Natural killer cell (primary cell): ENCODE measurements at regions not wholly inside any gene's neighbourhood (a gene's known extent, or its start where the extent isn't known, plus 50 kb on each side); places are given as distances from the start of the nearest gene placed in this dataset.

Experiments used
- ATAC-seq, 3 donors: fragments of 150-1000 bp in 2 of 3; fragments of 200-7000 bp in 1 of 3; cut with Tn5 transposase; 1 replicate in 1 of 3; 2 replicates in 2 of 3; pipeline ENCODE4 v1.10.0; 2021; ENCODE audit warnings: mild to moderate bottlenecking in 2 of 3, moderate library complexity in 2 of 3
- DNase-seq, 2 donors: peaks; one replicate each; pipeline versions ENCODE4 v3.0.0 to v3.0.0-alpha.2; 2013 to 2021; ENCODE audit warnings: mixed read lengths in 1 of 2
- H3K27ac ChIP-seq: one replicate; pipeline ENCODE4 v1.5.1; 2013; ENCODE audit warnings: mild to moderate bottlenecking, low read length
- H3K27me3 ChIP-seq: one replicate; pipeline ENCODE4 v1.6.1; 2013; ENCODE audit warnings: low read length; ENCODE audit not compliant: control insufficient read depth, insufficient read depth
- H3K36me3 ChIP-seq: one replicate; pipeline ENCODE4 v1.6.1; 2013; ENCODE audit warnings: low read length; ENCODE audit not compliant: control insufficient read depth, insufficient read depth
- H3K4me1 ChIP-seq: one replicate; pipeline ENCODE4 v1.6.1; 2013; ENCODE audit warnings: low read length; ENCODE audit not compliant: control insufficient read depth, insufficient read depth
- H3K4me3 ChIP-seq: one replicate; pipeline ENCODE4 v1.5.1; 2013; ENCODE audit warnings: low read length
- H3K9me3 ChIP-seq: one replicate; pipeline ENCODE4 v1.6.1; 2013; ENCODE audit warnings: low read length; ENCODE audit not compliant: control insufficient read depth, insufficient read depth
- H3K27ac Mint-ChIP-seq, 2 donors: one replicate each; pipeline ENCODE4 v1.8.0; 2022; ENCODE audit warnings: mild to moderate bottlenecking in 2 of 2, mixed read lengths in 2 of 2, moderate library complexity in 1 of 2
- H3K27me3 Mint-ChIP-seq, 2 donors: one replicate each; pipeline ENCODE4 v1.8.0; 2022; ENCODE audit warnings: low read depth in 2 of 2, mixed read lengths in 2 of 2
- H3K36me3 Mint-ChIP-seq: one replicate; pipeline ENCODE4 v1.8.0; 2022; ENCODE audit warnings: mixed read lengths
- H3K4me1 Mint-ChIP-seq, 2 donors: one replicate each; pipeline ENCODE4 v1.8.0; 2022; ENCODE audit warnings: mixed read lengths in 2 of 2
- H3K4me3 Mint-ChIP-seq: one replicate; pipeline ENCODE4 v1.8.0; 2022; ENCODE audit warnings: mild to moderate bottlenecking, moderate library complexity, mixed read lengths
- H3K9me3 Mint-ChIP-seq, 2 donors: one replicate each; pipeline ENCODE4 v1.8.0; 2022; ENCODE audit warnings: mixed read lengths in 2 of 2
- CTCF ChIP-seq: fragments of 200-600 bp; IDR thresholded peaks from one replicate; pipeline ENCODE4 v1.8.0; 2022; ENCODE audit warnings: antibody characterized with exemption
- WGBS: methylation state at CpG from one replicate; pipeline ENCODE4 v1.1.7; 2013; ENCODE audit warnings: missing lambda C conversion rate; ENCODE audit not compliant: insufficient coverage; 5-methylcytosine and 5-hydroxymethylcytosine counted together
- intact Hi-C: fragments of 100-400 bp; cut with micrococcal nuclease; formaldehyde crosslinking; loops from one replicate; pipeline ENCODE4 v1.14.2; 2022

- Mint-ChIP-seq H3K36me3 (no peaks in the 10 kb centered on the region), H3K27me3 (peaks cover 0 to 2% of the 10 kb centered on the region in 2 donors), H3K27ac (no peak overlapping the region), H3K4me3 (no peak overlapping the region), H3K4me1 (no peaks in the 10 kb centered on the region), H3K9me3 (no peaks in the 10 kb centered on the region)
- H3K27ac ChIP-seq, result no peak overlapping the region
- DNase-seq, result no peak
- H3K4me3 ChIP-seq, result no peak overlapping the region
- H3K36me3 ChIP-seq, result no peaks in the 10 kb centered on the region
- ATAC-seq, result no peak
- no peaks in the 10 kb centered on the region for H3K4me1 ChIP-seq
- no peak for TF ChIP-seq CTCF
- 97% methylated on average over 6 of the region's 7 CpGs for WGBS
- H3K27me3 ChIP-seq, result no peaks in the 10 kb centered on the region
- H3K9me3 ChIP-seq, result no peaks in the 10 kb centered on the region
- intact Hi-C loops, result no loop called here
Measured at GRCh38 chr22:27551402-27551801, 250.2 kb downstream of the MN1 start.

- H3K36me3 ChIP-seq, result no peaks in the 10 kb centered on the region
- no peaks in the 10 kb centered on the region for H3K27me3 ChIP-seq
- no peak overlapping the region for H3K27ac ChIP-seq
- H3K4me1 ChIP-seq, result no peaks in the 10 kb centered on the region
- no peaks in the 10 kb centered on the region for H3K9me3 ChIP-seq
- WGBS, result 84% methylated on average over 7 of the region's 7 CpGs
- intact Hi-C loops, result no loop called here
- Mint-ChIP-seq H3K4me1 (no peaks in the 10 kb centered on the region), H3K27ac (no peak overlapping the region), H3K27me3 (peaks cover 0 to 2% of the 10 kb centered on the region in 2 donors), H3K36me3 (no peaks in the 10 kb centered on the region), H3K4me3 (no peak overlapping the region), H3K9me3 (no peaks in the 10 kb centered on the region)
- DNase-seq, result no peak
- no peak for TF ChIP-seq CTCF
- ATAC-seq, result no peak
- H3K4me3 ChIP-seq, result no peak overlapping the region
Measured at GRCh38 chr22:27552176-27552575, 249.4 kb downstream of the MN1 start.

GRCh38 chr22:27552863-27553262, 248.7 kb downstream of the MN1 start:
- intact Hi-C loops, result no loop called here
- Mint-ChIP-seq H3K27me3 (peaks cover 0 to 2% of the 10 kb centered on the region in 2 donors), H3K36me3 (no peaks in the 10 kb centered on the region), H3K4me1 (no peaks in the 10 kb centered on the region), H3K4me3 (no peak overlapping the region), H3K9me3 (no peaks in the 10 kb centered on the region), H3K27ac (no peak overlapping the region)
- no peaks in the 10 kb centered on the region for H3K27me3 ChIP-seq
- H3K4me1 ChIP-seq, result no peaks in the 10 kb centered on the region
- no peaks in the 10 kb centered on the region for H3K9me3 ChIP-seq
- ATAC-seq (no peak), DNase-seq (no peak)
- no peak overlapping the region for H3K4me3 ChIP-seq
- no peak for TF ChIP-seq CTCF
- H3K27ac ChIP-seq, result no peak overlapping the region
- WGBS, result 100% methylated on average over 1 of the region's 1 CpG
- H3K36me3 ChIP-seq, result no peaks in the 10 kb centered on the region

- Histone ChIP-seq H3K4me1 (no peaks in the 10 kb centered on the region), H3K27ac (no peak overlapping the region), H3K36me3 (no peaks in the 10 kb centered on the region), H3K4me3 (no peak overlapping the region), H3K27me3 (no peaks in the 10 kb centered on the region), H3K9me3 (no peaks in the 10 kb centered on the region)
- no peaks in the 10 kb centered on the region for H3K9me3 Mint-ChIP-seq
- no peaks in the 10 kb centered on the region for H3K4me1 Mint-ChIP-seq
- no peak overlapping the region for H3K4me3 Mint-ChIP-seq
- peaks cover 0 to 2% of the 10 kb centered on the region in 2 donors for H3K27me3 Mint-ChIP-seq
- intact Hi-C loops, result no loop called here
- DNase-seq, result no peak
- no peak for ATAC-seq
- 80% methylated on average over 13 of the region's 14 CpGs for WGBS
- TF ChIP-seq CTCF, result no peak
- H3K27ac Mint-ChIP-seq, result no peak overlapping the region
- H3K36me3 Mint-ChIP-seq, result no peaks in the 10 kb centered on the region
Measured at GRCh38 chr22:27554106-27554811, 247.3 kb downstream of the MN1 start.
